Psoas muscle (tissue), 7 donors: ENCODE measurements at regions not wholly inside any gene's neighbourhood (a gene's known extent, or its start where the extent isn't known, plus 50 kb on each side); places are given as distances from the start of the nearest gene placed in this dataset.

ENCODE experiments used
- ATAC-seq, 4 donors: fragments of 200-7000 bp; cut with Tn5 transposase; one replicate each; pipeline ENCODE4 v1.9.1; 2020; ENCODE audit warnings: moderate library complexity in 3 of 4, mild to moderate bottlenecking in 2 of 4
- DNase-seq, 2 donors: peaks; one replicate each; pipeline ENCODE4 v3.0.0-alpha.2; 2020
- H3K27ac ChIP-seq: fragments of 200-600 bp; one replicate; pipeline ENCODE4 v1.8.0; 2022
- H3K27me3 ChIP-seq, 3 donors: fragments of 200-600 bp in 1 of 3; one replicate each; pipeline versions ENCODE4 v1.6.1 to v1.8.0; 2013 to 2022; ENCODE audit warnings: low read length in 2 of 3, mild to moderate bottlenecking in 2 of 3, moderate library complexity in 1 of 3; ENCODE audit not compliant: insufficient read depth in 3 of 3
- H3K36me3 ChIP-seq, 2 donors: fragments of 200-600 bp in 1 of 2; one replicate each; pipeline versions ENCODE4 v1.6.1 to v1.8.0; 2013 to 2022; ENCODE audit warnings: low read depth in 1 of 2, mild to moderate bottlenecking in 1 of 2, moderate library complexity in 1 of 2; ENCODE audit not compliant: insufficient read depth in 1 of 2
- H3K4me1 ChIP-seq: fragments of 200-600 bp; one replicate; pipeline ENCODE4 v1.8.0; 2022
- H3K4me3 ChIP-seq: fragments of 200-600 bp; one replicate; pipeline ENCODE4 v1.8.0; 2022; ENCODE audit warnings: mild to moderate bottlenecking
- H3K9me3 ChIP-seq: fragments of 200-600 bp; one replicate; pipeline ENCODE4 v1.8.0; 2022
- WGBS, 3 donors: extraction: QIAGEN DNeasy Blood & Tissue Kit; methylation state at CpG; one replicate each; pipeline versions ENCODE4 v1.1.6 to v1.1.7; 2013; 5-methylcytosine and 5-hydroxymethylcytosine counted together
- intact Hi-C, 2 donors: fragments of 100-400 bp; cut with DNase I; formaldehyde crosslinking; loops; one replicate each; pipeline versions ENCODE4 v1.11.0 to v1.14.2; 2022
- TF ChIP-seq, protein P1 (sequence below): fragments of 200-600 bp; IDR thresholded peaks from one replicate; pipeline ENCODE4 v1.8.0; 2022; ENCODE audit warnings: antibody characterized with exemption
- donor health status: healthy with polysubstance abuse.
- donor health status: DM: no; HTN: no; CAD: no; lungs with moderate emphysema.
- donor health status: Bipolar disorder and iron deficiency.
- donor health status: healthy.
- donor health status: DM: yes; HTN: yes; CAD: no.
- donor health status: DM: no; HTN: no; CAD: no.
- donor health status: DM: yes; HTN: yes; CAD: no.

DNA sequence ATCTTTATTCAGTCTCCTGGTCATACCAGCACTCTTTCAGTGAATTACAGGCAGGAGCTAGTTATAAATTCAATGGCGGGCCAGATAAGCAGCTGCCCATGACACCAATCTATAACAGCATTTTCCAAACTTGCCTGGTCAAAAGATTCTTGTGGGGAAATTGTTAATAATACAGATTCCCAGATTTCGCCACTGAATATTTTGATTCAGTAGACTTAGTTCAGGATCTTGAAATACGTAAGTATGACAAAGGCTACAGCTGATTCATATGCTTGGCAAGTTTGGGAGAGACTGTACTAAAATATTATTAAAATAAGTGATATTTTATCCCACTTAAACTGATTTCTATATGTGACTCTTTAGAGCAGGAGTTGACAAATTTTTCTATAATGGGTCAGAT is 119.3 kb downstream of the TMCO5A start:
- H3K27ac ChIP-seq: no peak overlapping the region
- H3K9me3 ChIP-seq: no peaks in the 10 kb centered on the region
- H3K27me3 ChIP-seq: no peaks in the 10 kb centered on the region
- no peak for DNase-seq
- no peak overlapping the region for H3K4me3 ChIP-seq
- ATAC-seq: no peak
- H3K36me3 ChIP-seq: no peaks in the 10 kb centered on the region
- no peaks in the 10 kb centered on the region for H3K4me1 ChIP-seq
- TF ChIP-seq, protein P1, sequence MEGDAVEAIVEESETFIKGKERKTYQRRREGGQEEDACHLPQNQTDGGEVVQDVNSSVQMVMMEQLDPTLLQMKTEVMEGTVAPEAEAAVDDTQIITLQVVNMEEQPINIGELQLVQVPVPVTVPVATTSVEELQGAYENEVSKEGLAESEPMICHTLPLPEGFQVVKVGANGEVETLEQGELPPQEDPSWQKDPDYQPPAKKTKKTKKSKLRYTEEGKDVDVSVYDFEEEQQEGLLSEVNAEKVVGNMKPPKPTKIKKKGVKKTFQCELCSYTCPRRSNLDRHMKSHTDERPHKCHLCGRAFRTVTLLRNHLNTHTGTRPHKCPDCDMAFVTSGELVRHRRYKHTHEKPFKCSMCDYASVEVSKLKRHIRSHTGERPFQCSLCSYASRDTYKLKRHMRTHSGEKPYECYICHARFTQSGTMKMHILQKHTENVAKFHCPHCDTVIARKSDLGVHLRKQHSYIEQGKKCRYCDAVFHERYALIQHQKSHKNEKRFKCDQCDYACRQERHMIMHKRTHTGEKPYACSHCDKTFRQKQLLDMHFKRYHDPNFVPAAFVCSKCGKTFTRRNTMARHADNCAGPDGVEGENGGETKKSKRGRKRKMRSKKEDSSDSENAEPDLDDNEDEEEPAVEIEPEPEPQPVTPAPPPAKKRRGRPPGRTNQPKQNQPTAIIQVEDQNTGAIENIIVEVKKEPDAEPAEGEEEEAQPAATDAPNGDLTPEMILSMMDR: no peak
- intact Hi-C loops: no loop called here
- 94 to 97% (median 95%) methylated on average over 3 of the region's 3 CpGs for WGBS, 3 donors

DNA sequence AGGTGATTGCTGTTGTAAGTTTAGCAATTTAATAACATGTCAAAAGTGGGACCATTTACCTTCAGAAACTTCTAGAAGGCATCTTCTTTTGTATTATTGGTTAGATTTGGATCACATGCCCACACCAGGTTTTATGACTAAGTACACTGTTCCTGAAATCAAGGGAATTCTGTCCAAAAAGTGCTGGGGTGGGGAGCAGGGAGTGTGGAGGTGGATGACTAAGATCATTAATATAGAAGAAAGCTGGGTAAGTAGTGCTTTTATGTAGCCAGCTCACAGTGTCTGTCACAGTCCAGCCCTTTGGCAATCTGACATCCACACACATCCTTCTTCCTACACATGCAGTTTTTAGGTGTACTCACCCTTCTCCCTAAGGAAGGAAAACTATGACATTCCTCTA is 120.0 kb downstream of the TMCO5A start:
- Histone ChIP-seq H3K27me3 (no peaks in the 10 kb centered on the region), H3K36me3 (no peaks in the 10 kb centered on the region), H3K4me3 (no peak overlapping the region), H3K4me1 (no peaks in the 10 kb centered on the region), H3K27ac (no peak overlapping the region), H3K9me3 (no peaks in the 10 kb centered on the region)
- intact Hi-C loops: no loop called here
- DNase-seq (no peak), ATAC-seq (no peak)
- TF ChIP-seq, protein P1: no peak

DNA sequence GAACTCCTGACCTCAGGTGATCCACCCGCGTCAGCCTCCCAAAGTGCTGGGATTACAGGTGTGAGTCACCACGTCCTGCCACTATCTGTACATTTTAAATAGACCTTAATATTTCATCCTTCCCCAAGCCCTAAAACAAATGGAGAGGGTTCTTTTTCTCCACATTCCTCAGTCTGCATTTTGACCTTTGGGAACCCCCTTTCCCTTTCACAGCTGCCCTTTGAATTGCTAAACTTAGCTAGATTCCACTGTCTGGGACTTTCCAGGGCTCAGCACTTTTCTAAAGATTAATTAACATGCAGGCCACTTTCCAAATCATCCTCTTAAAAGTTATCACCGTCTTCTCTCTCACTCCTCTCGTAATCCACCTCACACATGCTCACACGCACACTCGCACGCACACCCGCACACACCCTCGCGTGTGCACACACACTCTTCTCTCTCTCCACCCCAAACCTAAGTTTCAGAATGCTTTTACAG is 124.2 kb downstream of the TMCO5A start:
- WGBS, 3 donors: 73 to 77% (median 77%) methylated on average over 11 of the region's 11 CpGs
- H3K27me3 ChIP-seq: no peaks in the 10 kb centered on the region
- no peaks in the 10 kb centered on the region for H3K9me3 ChIP-seq
- DNase-seq (no peak), ATAC-seq (no peak)
- no peaks in the 10 kb centered on the region for H3K4me1 ChIP-seq
- intact Hi-C loops: no loop called here
- H3K4me3 ChIP-seq: no peak overlapping the region
- no peak overlapping the region for H3K27ac ChIP-seq
- H3K36me3 ChIP-seq: no peaks in the 10 kb centered on the region
- TF ChIP-seq, protein P1: no peak

DNA sequence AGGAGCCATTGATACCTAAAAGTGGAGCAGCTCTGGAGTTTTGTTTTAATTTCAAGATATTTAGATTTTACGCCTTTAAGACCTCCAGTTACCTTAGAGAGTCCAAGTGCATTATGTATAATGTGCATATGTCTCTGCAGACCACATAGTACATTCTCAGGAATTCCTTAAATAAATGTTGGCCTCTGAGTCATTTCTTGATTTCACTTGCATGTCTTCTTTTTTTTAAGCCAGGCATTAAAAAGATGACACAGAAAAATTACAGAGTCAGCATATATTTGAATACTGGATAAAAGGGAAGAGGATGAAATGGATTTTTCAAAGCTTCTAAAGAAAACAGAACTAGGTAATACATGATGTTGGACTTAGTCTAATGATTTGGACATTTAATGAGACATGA is 125.2 kb downstream of the TMCO5A start:
- H3K36me3 ChIP-seq: no peaks in the 10 kb centered on the region
- no peak overlapping the region for H3K27ac ChIP-seq
- H3K4me3 ChIP-seq: no peak overlapping the region
- 91 to 99% (median 96%) methylated on average over 1 of the region's 1 CpG for WGBS, 3 donors
- no peaks in the 10 kb centered on the region for H3K4me1 ChIP-seq
- no peak for ATAC-seq
- no peak for DNase-seq
- no peaks in the 10 kb centered on the region for H3K27me3 ChIP-seq
- H3K9me3 ChIP-seq: no peaks in the 10 kb centered on the region
- intact Hi-C loops: no loop called here
- TF ChIP-seq, protein P1: no peak

DNA sequence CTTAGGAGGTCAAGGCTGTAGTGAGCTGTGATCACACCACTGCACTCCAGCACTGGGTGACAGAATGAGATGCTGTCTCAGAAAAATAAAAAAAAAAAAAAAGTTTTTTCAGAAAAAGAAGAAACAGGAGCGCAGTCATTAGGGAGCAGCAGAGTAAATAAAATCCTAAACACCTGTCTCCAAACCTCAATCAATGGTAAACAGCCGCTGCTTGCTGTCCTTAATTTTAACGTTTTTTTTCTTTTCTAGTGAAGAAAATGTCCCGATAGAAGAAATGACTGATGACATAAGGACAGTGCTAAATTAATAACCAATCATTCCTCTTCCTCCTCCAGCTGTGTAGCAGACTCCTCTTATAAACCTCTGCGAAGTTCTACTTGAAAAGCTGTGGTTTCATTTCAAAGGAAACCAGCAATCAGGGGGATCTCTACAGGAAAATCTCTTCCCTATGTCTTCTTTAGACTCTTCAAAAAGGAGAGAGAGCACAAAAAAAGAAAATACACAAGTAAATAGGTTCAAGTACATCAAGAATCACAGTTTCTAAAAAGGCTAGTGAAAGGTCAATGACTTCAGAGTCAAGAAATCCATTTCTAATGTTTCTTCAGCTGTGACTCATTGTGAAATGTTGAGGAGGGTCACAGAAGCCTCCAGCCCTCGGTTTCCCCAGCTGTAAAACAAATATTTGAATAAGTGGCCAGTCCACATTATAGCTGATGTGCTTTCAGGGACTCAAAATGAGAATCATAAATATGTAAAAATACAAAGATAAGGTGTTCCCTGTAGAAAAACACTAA is 127.6 kb downstream of the TMCO5A start:
- Histone ChIP-seq H3K36me3 (no peaks in the 10 kb centered on the region), H3K4me3 (no peak overlapping the region), H3K4me1 (no peaks in the 10 kb centered on the region), H3K9me3 (no peaks in the 10 kb centered on the region), H3K27ac (no peak overlapping the region), H3K27me3 (no peaks in the 10 kb centered on the region)
- WGBS, 3 donors: 29 to 47% (median 40%) methylated on average over 6 of the region's 6 CpGs
- TF ChIP-seq, protein P1: no peak
- DNase-seq (no peak), ATAC-seq (no peak)
- intact Hi-C loops: no loop called here
